Gastrocnemius medialis (tissue), 4 donors: ENCODE measurements at regions not wholly inside any gene's neighbourhood (a gene's known extent, or its start where the extent isn't known, plus 50 kb on each side); places are given as distances from the start of the nearest gene placed in this dataset.

ENCODE experiments used
- POLR2A ChIP-seq, 2 donors: fragments of 450-650 bp; IDR thresholded peaks; one replicate each; pipeline ENCODE4 v1.6.1; 2017; ENCODE audit warnings: antibody characterized with exemption in 2 of 2, mild to moderate bottlenecking in 2 of 2, moderate library complexity in 2 of 2
- TF ChIP-seq, protein P1 (sequence below), 5 experiments: fragments of 450-650 bp in 3 of 5; fragments of 200-600 bp in 2 of 5; sonication (generic) in 2 of 5; IDR thresholded peaks in 4 of 5; conservative IDR thresholded peaks in 1 of 5; 1 replicate in 4 of 5; 2 replicates in 1 of 5; pipeline ENCODE4 v1.5.1; 2016 to 2019; ENCODE audit warnings: antibody characterized with exemption in 5 of 5, mild to moderate bottlenecking in 3 of 5, moderate library complexity in 3 of 5

DNA sequence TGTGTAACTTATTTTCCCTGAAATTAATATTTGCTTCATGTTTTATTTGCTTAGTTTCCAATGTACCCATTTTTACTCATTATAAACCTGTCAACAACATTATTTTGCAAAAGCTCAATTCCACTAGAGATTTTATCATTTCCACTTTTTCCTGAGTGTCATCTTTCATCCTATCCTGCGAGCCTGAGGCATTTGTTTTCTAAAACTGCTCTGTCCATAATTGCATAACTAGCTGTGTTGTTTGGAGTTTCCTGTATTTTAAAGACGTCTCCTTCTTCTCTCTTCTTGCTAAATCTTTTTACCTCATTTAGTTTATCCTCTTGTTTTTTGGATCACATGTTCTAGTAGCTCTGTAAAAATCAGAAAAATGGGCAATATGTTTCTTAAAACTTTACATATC lies 332.7 kb upstream of the NOVA1 start:
- no peak for TF ChIP-seq POLR2A (IDR thresholded peaks at IDR 0.05)
- TF ChIP-seq, protein P1, sequence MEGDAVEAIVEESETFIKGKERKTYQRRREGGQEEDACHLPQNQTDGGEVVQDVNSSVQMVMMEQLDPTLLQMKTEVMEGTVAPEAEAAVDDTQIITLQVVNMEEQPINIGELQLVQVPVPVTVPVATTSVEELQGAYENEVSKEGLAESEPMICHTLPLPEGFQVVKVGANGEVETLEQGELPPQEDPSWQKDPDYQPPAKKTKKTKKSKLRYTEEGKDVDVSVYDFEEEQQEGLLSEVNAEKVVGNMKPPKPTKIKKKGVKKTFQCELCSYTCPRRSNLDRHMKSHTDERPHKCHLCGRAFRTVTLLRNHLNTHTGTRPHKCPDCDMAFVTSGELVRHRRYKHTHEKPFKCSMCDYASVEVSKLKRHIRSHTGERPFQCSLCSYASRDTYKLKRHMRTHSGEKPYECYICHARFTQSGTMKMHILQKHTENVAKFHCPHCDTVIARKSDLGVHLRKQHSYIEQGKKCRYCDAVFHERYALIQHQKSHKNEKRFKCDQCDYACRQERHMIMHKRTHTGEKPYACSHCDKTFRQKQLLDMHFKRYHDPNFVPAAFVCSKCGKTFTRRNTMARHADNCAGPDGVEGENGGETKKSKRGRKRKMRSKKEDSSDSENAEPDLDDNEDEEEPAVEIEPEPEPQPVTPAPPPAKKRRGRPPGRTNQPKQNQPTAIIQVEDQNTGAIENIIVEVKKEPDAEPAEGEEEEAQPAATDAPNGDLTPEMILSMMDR (IDR thresholded peaks at IDR 0.05 in 4 of 5, conservative IDR thresholded peaks at IDR 0.05 in 1 of 5) = no peak
